Gastroesophageal sphincter (tissue), 4 donors: ENCODE measurements at regions not wholly inside any gene's neighbourhood (a gene's known extent, or its start where the extent isn't known, plus 50 kb on each side); places are given as distances from the start of the nearest gene placed in this dataset.

ENCODE experiments used
- ATAC-seq: fragments of 150-250 bp; one replicate; pipeline ENCODE4 v1.9.1; 2016; ENCODE audit warnings: mild to moderate bottlenecking, moderate library complexity
- H3K27ac ChIP-seq, 4 donors: fragments of 200-600 bp; sonication (generic) in 3 of 4; 1 replicate in 3 of 4; 2 replicates in 1 of 4; pipeline ENCODE4 v1.5.1; 2016 to 2019
- H3K27me3 ChIP-seq: fragments of 200-600 bp; sonication (generic); one replicate; pipeline ENCODE4 v1.5.1; 2019
- H3K36me3 ChIP-seq, 2 donors: fragments of 200-600 bp; sonication (generic); one replicate each; pipeline ENCODE4 v1.5.1; 2019; ENCODE audit warnings: control low read depth in 1 of 2
- H3K4me1 ChIP-seq, 3 donors: fragments of 200-600 bp; sonication (generic); 1 replicate in 2 of 3; 2 replicates in 1 of 3; pipeline ENCODE4 v1.5.1; 2016 to 2019; ENCODE audit warnings: control low read depth in 2 of 3
- H3K4me3 ChIP-seq, 2 donors: fragments of 200-600 bp; sonication (generic); one replicate each; pipeline ENCODE4 v1.5.1; 2019; ENCODE audit warnings: mild to moderate bottlenecking in 1 of 2, moderate library complexity in 1 of 2
- H3K9me3 ChIP-seq, 3 donors: fragments of 200-600 bp; sonication (generic); one replicate each; pipeline ENCODE4 v1.5.1; 2017 to 2019; ENCODE audit warnings: control low read depth in 2 of 3
- CTCF ChIP-seq, 4 experiments: fragments of 200-600 bp in 2 of 4; fragments of 450-650 bp in 2 of 4; sonication (generic) in 1 of 4; IDR thresholded peaks; one replicate each; pipeline ENCODE4 v1.5.1; 2017 to 2019; ENCODE audit warnings: antibody characterized with exemption in 4 of 4, mild to moderate bottlenecking in 2 of 4, moderate library complexity in 2 of 4
- EP300 ChIP-seq: sonication (generic); formaldehyde crosslinking; IDR thresholded peaks from one replicate; pipeline ENCODE4 v1.6.1; 2017; ENCODE audit warnings: antibody characterized with exemption, mild to moderate bottlenecking
- POLR2A ChIP-seq, 2 donors: fragments of 450-650 bp; IDR thresholded peaks; one replicate each; pipeline ENCODE4 v1.6.1; 2017; ENCODE audit warnings: antibody characterized with exemption in 2 of 2, mild to moderate bottlenecking in 2 of 2, moderate library complexity in 1 of 2
- POLR2AphosphoS5 ChIP-seq: sonication (generic); formaldehyde crosslinking; IDR thresholded peaks from one replicate; pipeline ENCODE4 v1.6.1; 2017; ENCODE audit warnings: antibody characterized with exemption
- WGBS, 2 donors: methylation state at CpG; one replicate each; pipeline ENCODE4 v1.1.5; 2018; ENCODE audit warnings: low coverage in 1 of 2; 5-methylcytosine and 5-hydroxymethylcytosine counted together

DNA sequence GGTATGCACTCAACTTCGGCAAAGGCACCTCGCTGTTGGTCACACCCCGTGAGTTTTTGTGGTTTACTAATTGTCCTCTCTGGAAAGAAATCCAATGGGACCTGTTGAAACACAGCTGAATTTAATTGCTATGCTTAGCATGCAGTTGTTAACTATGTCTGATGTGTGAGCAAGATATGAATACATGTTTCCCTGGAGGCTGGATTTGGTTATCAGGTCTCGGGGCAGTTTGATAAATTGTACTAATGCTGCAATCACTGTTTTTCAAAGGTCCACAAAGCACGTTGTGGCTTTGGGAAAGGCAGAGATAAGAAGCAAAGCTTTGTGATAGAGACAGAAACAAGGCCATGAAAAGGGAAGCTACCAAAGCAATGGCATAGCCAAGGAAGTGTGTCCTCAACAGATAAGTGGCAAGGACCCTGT lies 91.3 kb downstream of the DAD1 start:
- no peak overlapping the region for H3K4me3 ChIP-seq
- WGBS, 2 donors, result 85 to 100% methylated on average over 3 to 4 of the region's 5 CpGs
- H3K36me3 ChIP-seq, result no peaks in the 10 kb centered on the region
- H3K4me1 ChIP-seq, result no peaks in the 10 kb centered on the region
- no peak for ATAC-seq
- no peaks in the 10 kb centered on the region for H3K9me3 ChIP-seq
- no peak overlapping the region for H3K27ac ChIP-seq
- no peaks in the 10 kb centered on the region for H3K27me3 ChIP-seq
- no peak for TF ChIP-seq POLR2AphosphoS5
- TF ChIP-seq CTCF (IDR thresholded peaks at IDR 0.05), result no peak
- TF ChIP-seq POLR2A (IDR thresholded peaks at IDR 0.05), result no peak
- no peak for TF ChIP-seq EP300

DNA sequence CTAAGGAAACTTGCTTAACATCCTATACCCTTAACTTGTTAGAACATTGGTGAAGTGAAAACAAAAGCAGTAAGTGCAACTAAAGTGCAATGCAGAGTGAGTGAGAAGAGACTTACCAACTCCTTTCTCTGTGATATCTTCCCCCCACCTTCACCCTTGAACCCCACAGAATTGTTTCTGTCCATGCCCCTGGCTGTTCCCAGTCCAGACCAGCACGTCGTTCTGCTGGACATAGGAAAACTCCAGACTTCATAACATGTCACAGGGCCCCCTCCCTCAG lies 91.9 kb downstream of the DAD1 start:
- WGBS, 2 donors, result 89 to 100% methylated on average over 2 of the region's 2 CpGs
- Histone ChIP-seq H3K27ac (no peak overlapping the region), H3K27me3 (no peaks in the 10 kb centered on the region), H3K9me3 (no peaks in the 10 kb centered on the region), H3K4me3 (no peak overlapping the region), H3K36me3 (no peaks in the 10 kb centered on the region), H3K4me1 (peaks cover 0 to 2% (median 0%) of the 10 kb centered on the region in 3 donors)
- no peak for ATAC-seq
- no peak for TF ChIP-seq POLR2A (IDR thresholded peaks at IDR 0.05)
- no peak for TF ChIP-seq EP300
- no peak for TF ChIP-seq CTCF (IDR thresholded peaks at IDR 0.05)

- TF ChIP-seq CTCF (IDR thresholded peaks at IDR 0.05) (no peak), POLR2AphosphoS5 (no peak), POLR2A (IDR thresholded peaks at IDR 0.05) (no peak), EP300 (no peak)
- Histone ChIP-seq H3K36me3 (no peaks in the 10 kb centered on the region), H3K27me3 (peaks cover 12% of the 10 kb centered on the region), H3K9me3 (no peaks in the 10 kb centered on the region), H3K27ac (no peak overlapping the region), H3K4me1 (peaks cover 0 to 9% (median 0%) of the 10 kb centered on the region in 3 donors), H3K4me3 (no peak overlapping the region)
- WGBS, 2 donors, result 77 to 89% methylated on average over 1 to 5 of the region's 5 CpGs
- ATAC-seq, result no peak
Measured at GRCh38 chr14:22494486-22495135, 94.4 kb downstream of the DAD1 start.

DNA sequence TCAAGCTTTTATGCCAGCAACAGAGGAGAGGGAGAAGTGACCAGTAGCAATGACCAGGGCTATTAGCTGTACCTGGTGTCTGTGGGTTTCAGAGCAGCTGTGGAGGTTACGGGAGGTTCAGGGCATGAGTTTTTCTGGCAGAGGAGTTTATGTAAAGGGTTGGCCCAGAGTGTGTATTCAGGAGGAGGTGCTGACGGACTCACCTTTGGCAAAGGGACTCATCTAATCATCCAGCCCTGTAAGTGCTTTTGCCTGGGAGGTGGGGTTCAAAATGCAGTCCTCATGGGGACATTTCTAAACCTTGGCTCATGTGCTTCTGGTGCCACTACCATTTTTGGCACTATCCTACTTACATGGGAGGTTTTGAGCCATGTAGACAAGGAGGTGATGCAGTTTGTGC lies 95.3 kb downstream of the DAD1 start:
- Histone ChIP-seq H3K36me3 (no peaks in the 10 kb centered on the region), H3K4me1 (peaks cover 0 to 14% (median 0%) of the 10 kb centered on the region in 3 donors), H3K4me3 (no peak overlapping the region), H3K9me3 (no peaks in the 10 kb centered on the region), H3K27ac (no peak overlapping the region), H3K27me3 (peaks cover 14% of the 10 kb centered on the region)
- no peak for ATAC-seq
- 69% methylated on average over 2 of the region's 2 CpGs; no CpG with 5 or more reads in 1 of the 2 donors for WGBS, 2 donors
- TF ChIP-seq POLR2AphosphoS5 (no peak), EP300 (no peak), POLR2A (IDR thresholded peaks at IDR 0.05) (no peak), CTCF (IDR thresholded peaks at IDR 0.05) (no peak)
